ENCODE measurements at regions not wholly inside any gene's neighbourhood (a gene's known extent, or its start where the extent isn't known, plus 50 kb on each side); places are given as distances from the start of the nearest gene placed in this dataset.

- no peak for TF ChIP-seq POLR2A (IDR thresholded peaks at IDR 0.05)
- TF ChIP-seq CTCF (IDR thresholded peaks at IDR 0.05 in 4 of 5, conservative IDR thresholded peaks at IDR 0.05 in 1 of 5), result no peak
Observed at GRCh38 chr16:5863071-5863606, 765.5 kb upstream of the EEF2KMT start.
